K562 (cell line): ENCODE measurements at regions not wholly inside any gene's neighbourhood (a gene's known extent, or its start where the extent isn't known, plus 50 kb on each side); places are given as distances from the start of the nearest gene placed in this dataset.

Source experiments
- ATAC-seq: fragments of 200-7000 bp; cut with Tn5 transposase; 3 replicates; pipeline ENCODE4 v1.9.1; 2020; ENCODE audit warnings: moderate library complexity
- BruUV-seq: library from RNA; stranded (reverse); fragments of 400-500 nt; replicated peaks from 2 replicates; lab custom pipeline; 2021; lab: Mats Ljungman, UMichigan
- CTCF ChIA-PET: fragments of 300-600 bp; formaldehyde crosslinking; extraction: SDS; loops from one replicate; lab custom pipeline; 2021; ENCODE audit warnings: low intra/inter-chr PET ratio; lab: Yijun Ruan, JAX
- POLR2A ChIA-PET: fragments of 300-600, 350-650 bp; sonication (Branson Sonifier 250); formaldehyde crosslinking; extraction: SDS; loops from one replicate; lab custom pipeline; 2021; ENCODE audit warnings: antibody characterized with exemption, inconsistent platforms; lab: Yijun Ruan, JAX
- DNase-seq, 4 experiments: peaks; one replicate each; pipeline versions ENCODE4 v3.0.0 to v3.0.0-alpha.2; 2011 to 2018; ENCODE audit warnings: low spot score in 3 of 4, mixed read lengths in 3 of 4; ENCODE audit errors: extremely low read depth in 1 of 4
- FAIRE-seq: peaks from 2 replicates; lab custom pipeline; 2011; peaks lifted over from hg19 to GRCh38; lab: Jason Lieb, UNC
- H2AFZ ChIP-seq: 2 replicates; pipeline ENCODE4 v1.6.0; 2011; ENCODE audit warnings: low read depth, low read length, control low read depth, inconsistent platforms
- H3K27ac ChIP-seq: fragments of 200-600 bp; 3 replicates; pipeline ENCODE4 v1.8.0; 2011; ENCODE audit warnings: low read depth, mild to moderate bottlenecking, control low read depth, inconsistent platforms, low read length, moderate library complexity, mixed read lengths; ENCODE audit errors: extremely low read depth
- H3K27me3 ChIP-seq, 2 experiments: fragments of 300-600 bp in 1 of 2; 2 replicates in 1 of 2; 3 replicates in 1 of 2; pipeline versions ENCODE4 v1.6.0 to v1.8.0; 2011; ENCODE audit warnings: inconsistent platforms in 2 of 2, low read length in 2 of 2, mild to moderate bottlenecking in 1 of 2, mixed read lengths in 1 of 2, moderate library complexity in 1 of 2; ENCODE audit not compliant: control insufficient read depth in 2 of 2, insufficient read depth in 2 of 2
- H3K36me3 ChIP-seq: fragments of 300-600 bp; 3 replicates; pipeline ENCODE4 v1.8.0; 2011; ENCODE audit warnings: mild to moderate bottlenecking, low read length, inconsistent platforms; ENCODE audit not compliant: control insufficient read depth, insufficient read depth
- H3K4me1 ChIP-seq, 2 experiments: fragments of 200-600 bp in 1 of 2; replicated peaks in 1 of 2; 2 replicates in 1 of 2; 3 replicates in 1 of 2; pipeline versions ENCODE4 v1.5.1 to v1.8.0; 2011; ENCODE audit warnings: inconsistent platforms in 2 of 2, low read length in 2 of 2, mild to moderate bottlenecking in 1 of 2, mixed read lengths in 1 of 2, moderate library complexity in 1 of 2; ENCODE audit not compliant: control insufficient read depth in 2 of 2, insufficient read depth in 2 of 2
- H3K4me2 ChIP-seq: 2 replicates; pipeline ENCODE4 v1.6.1; 2011; ENCODE audit warnings: low read length, control low read depth, inconsistent platforms, mixed read lengths; ENCODE audit not compliant: insufficient read depth
- H3K4me3 ChIP-seq: fragments of 200-600 bp; sonication (generic), shearing (Covaris generic); 2 replicates; pipeline ENCODE4 v1.5.1; 2016; ENCODE audit warnings: control low read depth, inconsistent platforms
- H3K79me2 ChIP-seq: fragments of 200-600 bp; 3 replicates; pipeline ENCODE4 v1.8.0; 2011; ENCODE audit warnings: low read length, inconsistent platforms; ENCODE audit not compliant: control insufficient read depth, insufficient read depth
- H3K9ac ChIP-seq, 2 experiments: 2 replicates each; pipeline versions ENCODE4 v1.6.0 to v1.6.1; 2011; ENCODE audit warnings: low read depth in 2 of 2, low read length in 2 of 2, control low read depth in 1 of 2, inconsistent platforms in 1 of 2, mild to moderate bottlenecking in 1 of 2, mixed read lengths in 1 of 2; ENCODE audit not compliant: insufficient read depth in 1 of 2
- H3K9me1 ChIP-seq: one replicate; pipeline ENCODE4 v1.6.0; 2011; ENCODE audit warnings: inconsistent platforms, mild to moderate bottlenecking, low read length, moderate library complexity; ENCODE audit not compliant: control insufficient read depth, insufficient read depth
- H3K9me3 ChIP-seq: replicated peaks from 2 replicates; pipeline ENCODE4 v1.5.1; 2011; ENCODE audit warnings: low read depth, low read length, inconsistent platforms; ENCODE audit not compliant: control insufficient read depth, insufficient read depth
- H4K20me1 ChIP-seq: replicated peaks from 2 replicates; pipeline ENCODE4 v1.6.1; 2011; ENCODE audit warnings: low read length, inconsistent platforms, mixed read lengths; ENCODE audit not compliant: control insufficient read depth, insufficient read depth
- CEBPG ChIP-seq, 3 experiments: fragments of 200-800 bp in 1 of 3; sonication (Bioruptor generic) in 1 of 3; sonication (generic) in 1 of 3; formaldehyde crosslinking in 1 of 3; IDR thresholded peaks in 2 of 3; conservative IDR thresholded peaks in 1 of 3; 2 replicates each; pipeline versions ENCODE4 v1.6.1 to v1.8.0; 2016 to 2022; ENCODE audit warnings: missing compliant biosample characterization in 2 of 3, missing genetic modification characterization in 2 of 3, mild to moderate bottlenecking in 1 of 3, missing genetic modification reagents in 1 of 3
- CREB3L1 ChIP-seq: fragments of 450-650 bp; IDR thresholded peaks from 2 replicates; pipeline ENCODE4 v1.6.1; 2014; ENCODE audit warnings: low read depth, mild to moderate bottlenecking, moderate library complexity, borderline replicate concordance
- EHMT2 ChIP-seq: fragments of 450-650 bp; IDR thresholded peaks from 2 replicates; pipeline ENCODE4 v1.6.1; 2018; ENCODE audit warnings: antibody characterized with exemption
- ESRRA ChIP-seq: fragments of 450-650 bp; IDR thresholded peaks from 2 replicates; pipeline ENCODE4 v1.6.1; 2014; ENCODE audit warnings: low read depth, mild to moderate bottlenecking, moderate library complexity, borderline replicate concordance
- HDGF ChIP-seq: fragments of 450-650 bp; IDR thresholded peaks from 2 replicates; pipeline ENCODE4 v1.6.1; 2016
- MEF2D ChIP-seq: conservative IDR thresholded peaks from 2 replicates; pipeline ENCODE4 v1.6.1; 2016; ENCODE audit warnings: low read depth, missing genetic modification characterization, missing compliant biosample characterization
- NCOA1 ChIP-seq: fragments of 450-650 bp; IDR thresholded peaks from 2 replicates; pipeline ENCODE4 v1.6.1; 2016; ENCODE audit warnings: low read depth
- SNAPC5 ChIP-seq: fragments of 250-450 bp; sonication (Bioruptor Pico); IDR thresholded peaks from 2 replicates; pipeline ENCODE4 v1.8.0; 2021; ENCODE audit warnings: moderate library complexity, mild to moderate bottlenecking, inconsistent platforms
- SREBF2 ChIP-seq: sonication (generic); formaldehyde crosslinking; IDR thresholded peaks from 2 replicates; pipeline ENCODE4 v1.4.0; 2020; ENCODE audit warnings: mild to moderate bottlenecking, missing genetic modification reagents
- ZBED1 ChIP-seq: IDR thresholded peaks from 2 replicates; pipeline ENCODE4 v1.6.1; 2014
- ZNF282 ChIP-seq: sonication (generic); formaldehyde crosslinking; IDR thresholded peaks from 2 replicates; pipeline ENCODE4 v1.8.1; 2023; ENCODE audit warnings: missing genetic modification reagents
- ZNF639 ChIP-seq, 2 experiments: fragments of 200-800 bp in 1 of 2; sonication (Bioruptor generic) in 1 of 2; sonication (generic) in 1 of 2; formaldehyde crosslinking in 1 of 2; IDR thresholded peaks in 1 of 2; conservative IDR thresholded peaks in 1 of 2; 2 replicates each; pipeline versions ENCODE4 v1.5.0 to v1.6.1; 2016 to 2020; ENCODE audit warnings: missing compliant biosample characterization in 1 of 2, missing genetic modification characterization in 1 of 2, missing genetic modification reagents in 1 of 2
- WGBS: fragments of 100-300 bp; shearing (Covaris generic); methylation state at CpG from one replicate; pipeline ENCODE4 v1.1.6; 2016; ENCODE audit warnings: low coverage, mixed read lengths; ENCODE audit not compliant: insufficient coverage; ENCODE audit errors: missing lambda C conversion rate; 5-methylcytosine and 5-hydroxymethylcytosine counted together
- in situ Hi-C: fragments of 300-500 bp; cut with MboI; formaldehyde crosslinking; loops from 4 replicates; pipeline ENCODE4 v1.15.0; 2018; ENCODE audit warnings: inconsistent platforms, mixed read lengths
- intact Hi-C: fragments of 100-400 bp; cut with micrococcal nuclease; formaldehyde crosslinking; loops from 2 replicates; pipeline ENCODE4 v1.14.2; 2022

- H3K4me2 ChIP-seq, result no peak overlapping the region
- no peak overlapping the region for H2AFZ ChIP-seq
- in situ Hi-C loops, result no loop called here
- ChIA-PET CTCF (no interaction called here), POLR2A (no interaction called here)
- intact Hi-C loops, result no loop called here
- ATAC-seq, result no peak
- no peaks in the 10 kb centered on the region for H3K27me3 ChIP-seq
- no peaks in the 10 kb centered on the region for H3K79me2 ChIP-seq
- no peak for FAIRE-seq
- no peak for DNase-seq
- H4K20me1 ChIP-seq, result no peaks in the 10 kb centered on the region
- no peaks in the 10 kb centered on the region for H3K9me3 ChIP-seq
- H3K27ac ChIP-seq, result no peak overlapping the region
- TF ChIP-seq HDGF, result no peak
- no peak for TF ChIP-seq MEF2D (tag)
- no peak for TF ChIP-seq ZNF282 (CRISPR knock-in tag)
- TF ChIP-seq CEBPG (CRISPR knock-in tag; IDR thresholded peaks at IDR 0.05), result no peak
- no peak for TF ChIP-seq CEBPG (tag; conservative IDR thresholded peaks at IDR 0.05 in 1 of 2, IDR thresholded peaks at IDR 0.05 in 1 of 2)
- H3K9ac ChIP-seq, result no peak overlapping the region
- BruUV-seq, result no TSS peak
- H3K36me3 ChIP-seq, result no peaks in the 10 kb centered on the region
- no peaks in the 10 kb centered on the region for H3K4me1 ChIP-seq
- 0% methylated on average over 1 of the region's 1 CpG for WGBS
- H3K4me3 ChIP-seq, result no peak overlapping the region
- no peaks in the 10 kb centered on the region for H3K9me1 ChIP-seq
These were observed 552.9 kb upstream of the PCDH10 start for GRCh38 chr4:132596186-132596585.

GRCh38 chr4:132605551-132605950 is 543.5 kb upstream of the PCDH10 start:
- DNase-seq (no peak), FAIRE-seq (no peak), ATAC-seq (no peak)
- intact Hi-C loops, result no loop called here
- Histone ChIP-seq H3K79me2 (no peaks in the 10 kb centered on the region), H3K36me3 (no peaks in the 10 kb centered on the region), H3K4me1 (no peaks in the 10 kb centered on the region), H3K4me2 (no peak overlapping the region), H2AFZ (no peak overlapping the region), H3K27ac (no peak overlapping the region), H4K20me1 (no peaks in the 10 kb centered on the region), H3K9me1 (no peaks in the 10 kb centered on the region), H3K9ac (no peak overlapping the region), H3K4me3 (no peak overlapping the region), H3K27me3 (no peaks in the 10 kb centered on the region), H3K9me3 (no peaks in the 10 kb centered on the region; the same call in 1 of the 2 replicates)
- WGBS, result 2% methylated on average over 4 of the region's 4 CpGs
- in situ Hi-C loops, result no loop called here
- CTCF ChIA-PET, result no interaction called here
- no TSS peak for BruUV-seq
- POLR2A ChIA-PET, result no interaction called here
- TF ChIP-seq SREBF2 (CRISPR knock-in tag), result no peak
- TF ChIP-seq ZBED1, result no peak
- TF ChIP-seq ZNF639 (CRISPR knock-in tag; conservative IDR thresholded peaks at IDR 0.05 in 1 of 2, IDR thresholded peaks at IDR 0.05 in 1 of 2), result no peak
- no peak for TF ChIP-seq SNAPC5
- TF ChIP-seq CREB3L1, result no peak
- no peak for TF ChIP-seq ESRRA
- no peak for TF ChIP-seq EHMT2
- no peak for TF ChIP-seq NCOA1
